ENCODE measurements at regions not wholly inside any gene's neighbourhood (a gene's known extent, or its start where the extent isn't known, plus 50 kb on each side); places are given as distances from the start of the nearest gene placed in this dataset.

DNA sequence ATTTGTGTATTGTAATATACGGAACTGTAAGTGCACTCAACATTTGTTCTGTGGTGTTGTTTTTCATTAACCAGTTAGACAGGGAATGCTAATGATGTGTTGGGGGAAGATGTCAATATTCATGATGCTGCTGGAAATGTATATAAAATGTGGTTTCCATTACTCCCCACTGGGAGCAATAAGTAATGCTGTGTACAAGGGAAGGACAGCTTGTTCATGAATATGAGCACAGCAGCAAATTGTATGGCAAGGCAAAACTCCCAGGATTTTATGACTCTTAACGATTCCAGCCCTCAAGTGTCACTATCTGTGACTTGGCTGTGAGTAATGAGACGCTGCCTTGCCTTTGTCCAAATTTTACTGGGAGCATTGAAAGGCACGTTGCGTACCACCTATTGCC is 312.4 kb upstream of the DDX18 start:
- no peak overlapping the region for H2AK9ac ChIP-seq (replicated peaks; ENCODE audit: low read depth, low read length, poor library complexity)
- H3K4me3 ChIP-seq (ENCODE audit: insufficient read depth, low read depth, low read length): no peak overlapping the region
- H3K27me3 ChIP-seq (ENCODE audit: control insufficient read depth, insufficient read depth, low read length): no peaks in the 10 kb centered on the region
- no peak overlapping the region for H2BK20ac ChIP-seq (ENCODE audit: low read depth, low read length)
- no peak overlapping the region for H4K91ac ChIP-seq (ENCODE audit: insufficient read depth, low read depth, low read length)
- CTCF ChIA-PET: no interaction called here
- no peak overlapping the region for H2BK5ac ChIP-seq (ENCODE audit: low read depth, low read length, poor library complexity, severe bottlenecking)
- H3K79me1 ChIP-seq (ENCODE audit: low read depth in 1 of 2, low read length in 2 of 2): no peaks in the 10 kb centered on the region
- H3K36me3 ChIP-seq (ENCODE audit: control insufficient read depth, insufficient read depth, low read length): no peaks in the 10 kb centered on the region
- H3K27ac ChIP-seq (ENCODE audit: insufficient read depth, low read length): no peak overlapping the region
- ATAC-seq (ENCODE audit: low read depth) (no peak), DNase-seq (no peak)
- H4K20me1 ChIP-seq (ENCODE audit: insufficient read depth, low read length): no peaks in the 10 kb centered on the region
- H3K56ac ChIP-seq (ENCODE audit: extremely low read depth, insufficient read depth, low read length): no peak overlapping the region
- no peak overlapping the region for H4K8ac ChIP-seq (ENCODE audit: low read depth in 2 of 2, low read length in 2 of 2)
- H3K14ac ChIP-seq (replicated peaks; ENCODE audit: low read depth, low read length): no peak overlapping the region
- in situ Hi-C loops (cut with MboI; ENCODE audit: low sequenced_read_pairs) (no loop called here), dilution Hi-C loops (cut with HindIII; ENCODE audit: low sequenced_read_pairs, unreplicated experiment) (no loop called here), intact Hi-C loops (cut with micrococcal nuclease) (no loop called here)
- H2BK15ac ChIP-seq (ENCODE audit: low read depth, low read length): no peak overlapping the region
- H3K4ac ChIP-seq (ENCODE audit: low read depth, low read length): no peak overlapping the region
- H3K4me2 ChIP-seq (ENCODE audit: low read depth, low read length): no peak overlapping the region
- no peak overlapping the region for H3K9ac ChIP-seq (ENCODE audit: low read depth, low read length)
- H3K9me1 ChIP-seq (ENCODE audit: insufficient read depth, low read length): no peaks in the 10 kb centered on the region
- no peak overlapping the region for H2AFZ ChIP-seq (replicated peaks; ENCODE audit: low read length, poor library complexity)
- no peak overlapping the region for H2AK5ac ChIP-seq (ENCODE audit: low read depth, low read length)
- TF ChIP-seq MAZ (IDR thresholded peaks at IDR 0.05; ENCODE audit: borderline replicate concordance, low read depth, low read length): no peak
- no peak for TF ChIP-seq FOS (IDR thresholded peaks at IDR 0.05; ENCODE audit: low read depth, low read length)
- TF ChIP-seq, protein P1, sequence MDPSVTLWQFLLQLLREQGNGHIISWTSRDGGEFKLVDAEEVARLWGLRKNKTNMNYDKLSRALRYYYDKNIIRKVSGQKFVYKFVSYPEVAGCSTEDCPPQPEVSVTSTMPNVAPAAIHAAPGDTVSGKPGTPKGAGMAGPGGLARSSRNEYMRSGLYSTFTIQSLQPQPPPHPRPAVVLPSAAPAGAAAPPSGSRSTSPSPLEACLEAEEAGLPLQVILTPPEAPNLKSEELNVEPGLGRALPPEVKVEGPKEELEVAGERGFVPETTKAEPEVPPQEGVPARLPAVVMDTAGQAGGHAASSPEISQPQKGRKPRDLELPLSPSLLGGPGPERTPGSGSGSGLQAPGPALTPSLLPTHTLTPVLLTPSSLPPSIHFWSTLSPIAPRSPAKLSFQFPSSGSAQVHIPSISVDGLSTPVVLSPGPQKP (IDR thresholded peaks at IDR 0.05; ENCODE audit: borderline replicate concordance, low read depth, low read length): no peak
- TF ChIP-seq, protein P2, sequence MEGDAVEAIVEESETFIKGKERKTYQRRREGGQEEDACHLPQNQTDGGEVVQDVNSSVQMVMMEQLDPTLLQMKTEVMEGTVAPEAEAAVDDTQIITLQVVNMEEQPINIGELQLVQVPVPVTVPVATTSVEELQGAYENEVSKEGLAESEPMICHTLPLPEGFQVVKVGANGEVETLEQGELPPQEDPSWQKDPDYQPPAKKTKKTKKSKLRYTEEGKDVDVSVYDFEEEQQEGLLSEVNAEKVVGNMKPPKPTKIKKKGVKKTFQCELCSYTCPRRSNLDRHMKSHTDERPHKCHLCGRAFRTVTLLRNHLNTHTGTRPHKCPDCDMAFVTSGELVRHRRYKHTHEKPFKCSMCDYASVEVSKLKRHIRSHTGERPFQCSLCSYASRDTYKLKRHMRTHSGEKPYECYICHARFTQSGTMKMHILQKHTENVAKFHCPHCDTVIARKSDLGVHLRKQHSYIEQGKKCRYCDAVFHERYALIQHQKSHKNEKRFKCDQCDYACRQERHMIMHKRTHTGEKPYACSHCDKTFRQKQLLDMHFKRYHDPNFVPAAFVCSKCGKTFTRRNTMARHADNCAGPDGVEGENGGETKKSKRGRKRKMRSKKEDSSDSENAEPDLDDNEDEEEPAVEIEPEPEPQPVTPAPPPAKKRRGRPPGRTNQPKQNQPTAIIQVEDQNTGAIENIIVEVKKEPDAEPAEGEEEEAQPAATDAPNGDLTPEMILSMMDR (conservative IDR thresholded peaks at IDR 0.05; ENCODE audit: low read depth, low read length): no peak
- TF ChIP-seq, protein P3, sequence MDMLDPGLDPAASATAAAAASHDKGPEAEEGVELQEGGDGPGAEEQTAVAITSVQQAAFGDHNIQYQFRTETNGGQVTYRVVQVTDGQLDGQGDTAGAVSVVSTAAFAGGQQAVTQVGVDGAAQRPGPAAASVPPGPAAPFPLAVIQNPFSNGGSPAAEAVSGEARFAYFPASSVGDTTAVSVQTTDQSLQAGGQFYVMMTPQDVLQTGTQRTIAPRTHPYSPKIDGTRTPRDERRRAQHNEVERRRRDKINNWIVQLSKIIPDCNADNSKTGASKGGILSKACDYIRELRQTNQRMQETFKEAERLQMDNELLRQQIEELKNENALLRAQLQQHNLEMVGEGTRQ (IDR thresholded peaks at IDR 0.05; ENCODE audit: low read depth, low read length): no peak
- POLR2A ChIA-PET (ENCODE audit: unreplicated experiment): no interaction called here
- H3K4me1 ChIP-seq (ENCODE audit: control insufficient read depth, insufficient read depth, low read length): no peaks in the 10 kb centered on the region
- no peak overlapping the region for H3K18ac ChIP-seq (ENCODE audit: low read depth, low read length)
- H2BK120ac ChIP-seq (ENCODE audit: low read depth, low read length): no peak overlapping the region
- H4K5ac ChIP-seq (ENCODE audit: low read depth, low read length): no peak overlapping the region
- no peak overlapping the region for H3K23ac ChIP-seq (ENCODE audit: low read depth, low read length)
- H3K9me3 ChIP-seq (ENCODE audit: control insufficient read depth, insufficient read depth, low read length): peaks cover 2% of the 10 kb centered on the region; the same call in 1 of the 2 replicates
- BruUV-seq (replicated peaks): no TSS peak
- WGBS, 2 experiments (ENCODE audit: extremely low coverage in 2 of 2, insufficient read length in 1 of 2): no CpG with 5 or more reads among the region's 5 CpGs
